SKM-1 treated with dmso at 0.1 percent for 144 hours (cell line): ENCODE measurements at regions not wholly inside any gene's neighbourhood (a gene's known extent, or its start where the extent isn't known, plus 50 kb on each side); places are given as distances from the start of the nearest gene placed in this dataset.
"Not testable (repeated sequence)": the region's sequence is repeated elsewhere in the genome, so short reads cannot be mapped to it uniquely, and the experiment has no call there.

Experiments used
- DNase-seq: peaks from one replicate; lab custom pipeline; 2025; ENCODE audit not compliant: unreplicated experiment; lab: John Stamatoyannopoulos, UW

GRCh38 chr3:194939949-194940770 lies 254.5 kb downstream of the FAM43A start:
- no peak for DNase-seq

- DNase-seq = no peak
These were observed 255.8 kb downstream of the FAM43A start for GRCh38 chr3:194941360-194941955.

DNA sequence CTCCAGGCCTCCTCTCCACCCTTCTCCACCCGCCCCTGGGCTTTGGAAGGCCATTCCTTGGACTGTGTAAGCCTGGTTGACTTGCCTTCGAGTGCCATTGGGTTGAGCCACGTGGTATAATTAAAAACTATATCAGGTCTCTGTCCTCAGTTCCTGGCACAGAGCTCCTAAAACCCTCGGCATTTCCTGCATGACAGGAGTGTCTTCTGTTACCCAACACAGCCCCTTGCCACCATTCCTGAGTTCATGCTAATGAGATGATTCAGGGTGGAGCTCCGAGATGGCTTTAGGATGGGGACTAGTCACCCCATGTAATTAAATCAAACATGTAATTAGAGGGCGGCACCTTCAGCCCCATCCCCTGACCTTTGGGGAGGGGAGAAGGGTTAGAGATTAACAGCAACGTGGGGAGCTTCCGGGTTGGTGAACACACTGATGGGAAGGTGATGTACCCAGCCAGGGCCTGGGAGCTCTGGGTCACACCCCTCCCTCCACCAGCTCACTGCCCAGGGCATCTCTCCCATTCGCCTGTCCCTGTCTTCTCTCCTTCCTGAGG lies 256.4 kb downstream of the FAM43A start:
- DNase-seq = no peak

- DNase-seq = no peak
These were observed 258.8 kb downstream of the FAM43A start for GRCh38 chr3:194944526-194944925.

DNA sequence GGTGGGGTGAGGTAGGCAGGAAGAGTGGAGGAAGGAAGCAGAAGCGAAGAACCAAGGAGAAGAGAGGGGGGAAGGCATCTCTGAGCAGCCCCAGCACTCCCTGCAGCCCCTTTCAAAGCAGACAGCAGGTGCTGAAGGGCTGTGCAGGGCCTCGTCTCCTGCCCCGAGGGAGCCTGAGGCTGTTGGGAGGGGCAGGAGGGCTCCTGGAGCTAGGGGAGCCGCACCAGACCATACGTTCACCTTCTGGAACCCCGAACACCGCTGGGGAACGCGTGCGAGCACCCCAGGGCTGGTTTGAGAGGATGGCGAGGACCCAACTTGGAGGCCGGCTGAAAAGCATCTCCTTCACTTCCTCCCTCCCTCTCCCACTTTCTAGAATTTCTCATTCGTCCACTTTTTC lies 259.8 kb downstream of the FAM43A start:
- DNase-seq = no peak

- no peak for DNase-seq
These were observed 260.4 kb downstream of the FAM43A start for GRCh38 chr3:194946091-194946490.

- DNase-seq = no peak
These were observed 263.9 kb downstream of the FAM43A start for GRCh38 chr3:194949592-194949991.

DNA sequence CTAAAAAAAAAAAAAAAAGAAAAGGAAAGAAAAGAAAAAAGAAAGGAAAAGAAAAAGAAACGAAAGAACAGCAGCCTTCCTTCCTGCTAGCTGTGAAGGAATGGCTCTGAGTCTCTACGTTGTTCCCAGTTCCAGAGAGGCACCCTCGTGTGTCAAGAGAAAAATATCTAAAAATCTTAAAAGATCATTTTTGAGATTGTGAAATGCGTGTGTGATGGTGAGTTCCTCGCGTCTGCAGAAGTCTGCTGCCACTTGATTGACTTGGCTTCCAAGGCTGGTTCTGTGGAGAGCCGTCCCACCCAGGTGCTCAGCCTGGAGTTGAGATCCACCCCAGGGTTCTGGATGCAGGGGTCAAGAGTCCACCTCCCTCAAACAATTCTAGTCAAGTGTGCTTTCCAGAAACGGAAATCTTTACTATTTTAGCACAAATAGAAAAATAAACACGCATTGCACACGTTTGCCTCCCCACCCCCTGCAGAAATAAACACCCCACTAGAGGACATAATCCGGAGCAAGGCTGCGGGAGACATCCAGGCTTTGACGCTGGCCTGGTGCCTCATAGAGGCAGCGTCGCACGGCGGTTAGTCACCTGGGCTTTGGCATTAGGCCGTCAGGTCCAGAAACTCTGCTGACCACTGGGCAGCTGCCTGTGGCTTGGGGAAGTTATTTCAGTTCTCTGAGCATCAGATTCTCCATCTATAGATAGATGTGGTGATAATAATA lies 265.4 kb downstream of the FAM43A start:
- no peak for DNase-seq

DNA sequence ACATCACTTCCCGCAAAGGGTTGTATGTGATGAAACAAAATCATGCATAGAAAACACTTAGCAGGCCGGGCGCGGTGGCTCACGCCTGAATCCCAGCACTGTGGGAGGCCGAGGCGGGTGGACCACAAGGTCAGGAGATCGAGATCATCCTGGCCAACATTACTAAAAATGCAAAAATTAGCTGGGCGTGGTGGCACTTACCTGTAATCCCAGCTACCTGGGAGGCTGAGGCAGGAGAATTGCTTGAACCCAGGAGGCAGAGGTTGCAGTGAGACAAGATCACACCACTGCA lies 265.9 kb downstream of the FAM43A start:
- not testable (repeated sequence) for DNase-seq

DNA sequence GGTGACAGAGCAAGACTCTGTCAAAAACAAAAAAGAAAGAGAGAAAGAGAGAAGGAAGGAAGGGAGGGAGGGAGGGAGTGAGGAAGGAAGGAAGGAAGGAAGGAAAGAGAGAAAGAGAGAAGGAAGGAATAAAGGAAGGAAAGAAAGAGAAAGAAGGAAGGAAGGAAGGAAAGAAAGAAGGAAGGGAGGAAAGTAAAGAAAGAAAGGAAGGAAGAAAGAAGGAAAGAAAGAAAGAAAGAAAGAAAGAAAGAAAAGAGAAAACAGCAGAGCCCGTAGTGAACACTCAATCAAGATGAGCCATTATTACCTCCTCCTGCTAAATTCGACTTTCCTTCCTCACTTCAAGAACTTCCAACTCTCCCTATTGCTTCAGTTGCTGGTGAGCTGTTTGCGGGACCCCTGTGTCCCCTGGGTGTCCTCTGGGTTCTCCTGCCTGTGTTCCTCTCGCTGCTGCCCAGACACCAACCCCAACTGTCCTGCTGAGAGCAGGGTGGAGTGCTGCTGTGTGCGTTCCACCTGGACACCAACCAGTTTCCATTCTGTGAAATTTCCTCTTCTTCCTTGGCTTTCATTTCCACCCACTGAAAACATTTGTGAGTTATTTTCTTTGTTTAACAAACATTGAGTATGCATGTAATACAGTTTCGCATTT lies 266.4 kb downstream of the FAM43A start:
- DNase-seq = no peak

DNA sequence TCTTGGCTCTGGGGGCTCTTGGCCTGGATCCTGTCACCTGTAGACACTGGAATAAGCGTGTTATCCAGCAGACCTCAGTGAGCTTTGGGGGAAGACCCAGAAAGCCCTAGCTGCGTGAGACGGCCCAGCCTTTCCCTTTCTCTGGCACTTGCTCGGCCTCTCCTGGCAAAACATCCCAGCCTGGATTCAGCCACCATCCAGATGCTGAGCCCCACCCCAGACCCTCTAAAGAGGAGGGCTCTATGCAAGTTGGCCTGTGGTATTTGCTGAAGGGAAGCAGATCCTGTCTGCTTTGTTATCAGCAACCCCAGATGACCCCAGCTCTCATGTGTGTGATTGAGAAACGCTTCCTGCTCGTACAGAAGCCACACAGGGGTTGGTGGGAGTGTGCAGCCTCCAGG lies 267.2 kb downstream of the FAM43A start:
- DNase-seq = peak; percentile 15

DNA sequence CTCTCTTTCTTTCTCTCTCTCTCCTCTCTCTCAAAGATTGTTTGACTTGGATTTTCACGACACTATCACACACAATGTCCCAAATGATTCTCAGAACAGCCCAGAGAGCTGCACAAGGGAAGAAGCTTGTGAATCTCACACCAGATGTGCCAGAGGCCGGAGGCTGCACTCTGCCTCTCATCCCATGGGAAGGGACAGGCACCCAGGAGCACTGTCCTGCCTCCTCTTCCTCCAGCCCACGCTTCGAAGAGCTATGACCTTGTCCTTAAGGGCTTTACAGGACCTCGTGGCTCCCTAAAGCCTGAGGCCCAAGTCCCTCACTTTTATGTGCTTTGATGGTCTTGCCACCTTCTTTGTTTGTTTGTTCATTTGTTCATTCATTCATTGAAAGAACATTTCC lies 267.6 kb downstream of the FAM43A start:
- DNase-seq = no peak

- no peak for DNase-seq
These were observed 269.9 kb downstream of the FAM43A start for GRCh38 chr3:194955546-194955945.

GRCh38 chr3:194955979-194956696 lies 270.5 kb downstream of the FAM43A start:
- no peak for DNase-seq

GRCh38 chr3:194956697-194957396 lies 271.2 kb downstream of the FAM43A start:
- DNase-seq = no peak

GRCh38 chr3:194957743-194958240 lies 272.1 kb downstream of the FAM43A start:
- DNase-seq = no peak

GRCh38 chr3:194959217-194959616 lies 273.5 kb downstream of the FAM43A start:
- DNase-seq = no peak

- DNase-seq = not testable (repeated sequence)
These were observed 274.0 kb downstream of the FAM43A start for GRCh38 chr3:194959666-194960065.

DNA sequence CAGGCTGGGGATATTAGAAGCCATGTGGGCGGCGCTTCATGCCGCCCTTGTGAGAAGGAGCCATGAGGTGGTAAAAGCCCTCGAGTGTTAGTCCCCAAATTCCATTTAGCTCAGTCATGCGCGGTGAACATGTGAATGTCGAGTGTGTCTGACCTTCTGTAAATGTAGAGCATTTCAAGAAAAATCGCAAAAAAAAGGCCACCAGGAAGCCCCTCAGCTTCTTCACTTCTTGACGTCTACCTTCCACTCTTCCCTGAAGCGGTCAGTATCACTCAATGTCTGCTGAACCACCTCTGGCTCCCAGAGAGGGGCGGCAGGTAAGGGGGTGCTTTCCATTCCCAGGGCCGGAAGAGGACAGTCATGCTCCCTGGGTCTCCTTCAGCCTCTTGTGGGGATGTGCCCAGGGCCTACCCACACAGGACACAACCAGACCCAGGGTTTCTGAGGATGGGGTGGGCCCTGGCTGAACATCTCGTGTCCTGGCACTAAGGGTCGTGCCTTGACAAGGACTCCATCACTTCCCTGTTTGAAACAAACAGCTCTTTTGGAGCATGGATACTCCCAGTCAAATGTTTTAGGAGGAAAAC lies 274.9 kb downstream of the FAM43A start:
- DNase-seq = no peak

GRCh38 chr3:194961149-194961548 lies 275.5 kb downstream of the FAM43A start:
- DNase-seq = no peak
